Mesodermal cell (in vitro differentiated cells): ENCODE measurements at regions not wholly inside any gene's neighbourhood (a gene's known extent, or its start where the extent isn't known, plus 50 kb on each side); places are given as distances from the start of the nearest gene placed in this dataset.
"Not testable (repeated sequence)": the region's sequence is repeated elsewhere in the genome, so short reads cannot be mapped to it uniquely, and the experiment has no call there.

Experiments used
- H3K27ac ChIP-seq: 2 replicates; pipeline ENCODE4 v1.7.0; 2013; ENCODE audit warnings: mild to moderate bottlenecking, low read depth, low read length, moderate library complexity; ENCODE audit not compliant: severe bottlenecking
- H3K36me3 ChIP-seq: 2 replicates; pipeline ENCODE4 v1.7.1; 2013; ENCODE audit warnings: mild to moderate bottlenecking, low read length, moderate library complexity; ENCODE audit not compliant: control insufficient read depth, insufficient read depth
- H3K4me1 ChIP-seq: one replicate; pipeline ENCODE4 v1.7.1; 2013; ENCODE audit warnings: mild to moderate bottlenecking, low read length; ENCODE audit not compliant: insufficient read depth, control insufficient read depth, poor library complexity, severe bottlenecking
- H3K4me3 ChIP-seq: 2 replicates; pipeline ENCODE4 v1.7.0; 2013; ENCODE audit warnings: low read length, control low read depth, mild to moderate bottlenecking; ENCODE audit not compliant: insufficient read depth, poor library complexity, severe bottlenecking; ENCODE audit errors: extremely low read depth
- H3K9me3 ChIP-seq: 2 replicates; pipeline ENCODE4 v1.7.1; 2013; ENCODE audit warnings: mild to moderate bottlenecking, low read length, moderate library complexity; ENCODE audit not compliant: control insufficient read depth
- whole genome bisulfite sequencing, 2 experiments: methylation state at CpG; one replicate each; pipeline ENCODE4 v1.1.5; 2013; ENCODE audit warnings: missing lambda C conversion rate in 2 of 2; ENCODE audit not compliant: insufficient coverage in 2 of 2; 5-methylcytosine and 5-hydroxymethylcytosine counted together

DNA sequence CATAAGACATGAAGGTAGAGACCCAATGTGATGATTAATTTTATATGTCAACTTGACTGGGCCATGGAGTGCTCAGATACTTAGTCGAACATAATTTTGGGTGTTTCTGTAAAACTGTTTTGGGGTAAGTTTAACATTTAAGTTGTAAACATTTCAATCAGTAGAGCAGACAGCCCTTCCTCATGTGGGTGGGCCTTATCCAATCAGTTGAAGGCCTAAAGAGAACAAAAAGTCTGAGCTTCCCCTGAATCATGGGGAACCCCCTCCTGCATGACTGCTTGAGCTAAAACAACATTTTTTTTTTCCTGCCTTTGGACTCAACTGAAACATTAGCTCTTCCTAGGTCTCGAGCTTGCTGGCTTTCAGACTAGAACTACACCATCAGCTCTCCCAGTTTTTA is 327.3 kb upstream of the SOX9 start:
- 76 to 92% methylated on average over 2 of the region's 2 CpGs for WGBS, 2 experiments
- Histone ChIP-seq H3K27ac (no peak overlapping the region), H3K36me3 (no peaks in the 10 kb centered on the region), H3K4me1 (peaks cover 4% of the 10 kb centered on the region), H3K4me3 (no peak overlapping the region), H3K9me3 (no peaks in the 10 kb centered on the region)

DNA sequence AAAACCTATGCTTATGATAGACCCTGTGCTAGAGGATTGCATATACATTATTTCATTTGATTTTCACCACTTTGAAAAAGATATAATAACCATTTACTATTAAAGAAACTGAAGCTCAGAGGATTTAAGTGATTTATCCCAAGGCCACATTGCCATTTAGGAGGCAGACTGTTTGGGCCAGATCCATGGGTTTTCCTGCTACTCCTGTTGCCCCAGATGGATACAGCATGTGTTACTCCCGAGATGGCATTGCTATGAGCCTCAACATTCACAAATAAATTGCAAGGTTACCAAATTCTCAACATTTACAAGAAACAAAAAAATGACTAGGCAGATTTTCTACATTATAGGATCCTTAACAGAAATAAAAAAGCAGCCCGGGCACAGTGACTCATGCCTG is 322.1 kb upstream of the SOX9 start:
- Histone ChIP-seq H3K27ac (no peak overlapping the region), H3K4me1 (no peaks in the 10 kb centered on the region), H3K9me3 (no peaks in the 10 kb centered on the region), H3K36me3 (no peaks in the 10 kb centered on the region), H3K4me3 (no peak overlapping the region)
- WGBS, 2 experiments: 86 to 89% methylated on average over 1 of the region's 2 CpGs

DNA sequence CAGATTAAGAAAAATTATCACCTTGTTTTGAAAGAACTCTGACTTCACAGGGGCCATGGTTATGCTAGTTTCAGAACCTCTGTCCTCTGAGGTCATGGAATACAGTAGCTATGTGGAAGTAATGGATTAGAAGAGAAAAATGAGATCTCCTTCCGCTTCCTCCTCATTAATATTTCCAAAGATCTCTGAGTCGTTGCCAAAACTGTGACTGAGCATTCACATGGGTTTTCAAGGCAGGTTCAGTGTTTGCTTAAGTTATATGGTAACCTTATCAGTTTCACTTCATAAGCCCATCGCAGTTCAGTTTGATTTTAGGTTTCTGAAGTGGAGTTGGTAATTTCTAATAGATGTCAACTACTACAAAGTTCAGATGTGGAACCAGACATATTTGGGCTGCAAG is 321.2 kb upstream of the SOX9 start:
- H3K36me3 ChIP-seq: no peaks in the 10 kb centered on the region
- H3K4me1 ChIP-seq: no peaks in the 10 kb centered on the region
- no peak overlapping the region for H3K4me3 ChIP-seq
- no peak overlapping the region for H3K27ac ChIP-seq
- no CpG with 5 or more reads among the region's 3 CpGs for WGBS, 2 experiments
- H3K9me3 ChIP-seq: no peaks in the 10 kb centered on the region

DNA sequence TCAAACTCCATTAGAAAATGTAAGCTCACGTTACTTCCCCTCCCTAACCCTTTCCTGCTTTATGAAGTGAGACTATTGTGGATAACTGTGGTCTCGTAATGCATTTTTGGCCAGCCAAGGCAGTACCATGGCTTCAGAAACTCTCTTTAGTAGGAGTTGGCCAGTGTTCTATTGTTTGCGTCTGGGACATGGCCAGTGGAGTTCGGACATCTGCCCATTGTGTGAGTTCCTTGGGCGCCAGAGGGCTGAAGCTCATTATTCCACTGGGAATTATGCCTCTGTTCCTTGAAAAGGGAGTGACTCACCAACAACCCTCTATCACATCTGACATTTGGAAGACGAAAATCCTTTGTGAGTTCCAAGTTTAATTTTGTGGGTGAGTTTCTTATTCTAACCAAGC is 319.5 kb upstream of the SOX9 start:
- no peaks in the 10 kb centered on the region for H3K4me1 ChIP-seq
- WGBS, 2 experiments: 93 to 100% methylated on average over 4 of the region's 6 CpGs
- H3K9me3 ChIP-seq: no peaks in the 10 kb centered on the region
- H3K4me3 ChIP-seq: no peak overlapping the region
- no peak overlapping the region for H3K27ac ChIP-seq
- H3K36me3 ChIP-seq: no peaks in the 10 kb centered on the region

DNA sequence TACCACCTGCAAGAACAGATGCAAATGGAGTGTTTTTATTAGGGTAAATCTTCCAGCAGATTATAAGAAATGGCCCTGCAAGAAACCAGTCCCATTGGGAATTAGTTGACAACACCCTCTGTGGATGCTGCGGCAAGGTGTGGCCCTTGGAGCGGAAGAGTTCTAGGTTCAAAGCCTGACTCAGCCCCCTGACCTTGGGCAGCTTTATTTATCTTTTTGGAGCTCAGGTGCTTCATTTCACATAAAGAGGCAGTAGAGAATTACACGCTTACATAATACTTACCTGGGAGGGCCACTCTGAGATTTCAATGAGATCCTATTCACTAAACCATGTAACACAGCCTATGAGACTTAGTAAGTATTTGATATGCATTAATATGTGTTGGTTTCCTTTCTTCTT is 318.2 kb upstream of the SOX9 start:
- Histone ChIP-seq H3K36me3 (no peaks in the 10 kb centered on the region), H3K9me3 (no peaks in the 10 kb centered on the region), H3K4me3 (no peak overlapping the region), H3K27ac (no peak overlapping the region), H3K4me1 (no peaks in the 10 kb centered on the region)
- 100% methylated on average over 2 of the region's 3 CpGs for WGBS, 2 experiments

DNA sequence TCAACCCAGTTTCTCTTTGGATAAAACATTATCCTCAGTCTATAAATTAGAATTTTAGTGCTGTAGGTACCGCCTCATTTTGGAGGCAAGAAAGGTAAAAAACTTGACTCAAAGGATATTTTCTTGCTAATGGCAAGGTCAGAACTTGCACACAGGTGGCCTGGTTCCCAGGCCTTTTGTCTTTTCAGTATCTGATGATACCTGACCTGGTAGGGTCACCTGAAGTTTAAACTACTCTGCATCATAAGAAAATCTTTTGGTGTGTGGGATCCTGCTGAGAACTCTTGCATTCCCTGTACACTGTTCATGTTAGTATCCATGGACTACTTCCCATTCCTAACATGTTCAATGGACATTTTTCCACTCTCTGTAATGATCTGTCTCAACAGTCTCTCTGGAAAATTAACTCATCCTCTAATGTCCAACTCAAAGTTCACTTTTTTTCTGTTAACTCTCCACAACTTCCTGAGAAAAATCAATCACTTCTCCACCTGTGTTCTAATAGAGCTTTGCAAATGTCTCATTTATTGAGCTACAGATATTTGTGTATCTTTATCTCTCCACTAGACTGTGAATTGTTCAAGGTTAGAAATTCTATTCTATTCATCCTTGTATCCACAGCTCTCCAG is 317.1 kb upstream of the SOX9 start:
- Histone ChIP-seq H3K9me3 (no peaks in the 10 kb centered on the region), H3K4me3 (no peak overlapping the region), H3K27ac (no peak overlapping the region), H3K36me3 (no peaks in the 10 kb centered on the region), H3K4me1 (no peaks in the 10 kb centered on the region)
- WGBS, 2 experiments: 60% methylated on average over 1 of the region's 1 CpG; no CpG with 5 or more reads in 1 of the 2 experiments

DNA sequence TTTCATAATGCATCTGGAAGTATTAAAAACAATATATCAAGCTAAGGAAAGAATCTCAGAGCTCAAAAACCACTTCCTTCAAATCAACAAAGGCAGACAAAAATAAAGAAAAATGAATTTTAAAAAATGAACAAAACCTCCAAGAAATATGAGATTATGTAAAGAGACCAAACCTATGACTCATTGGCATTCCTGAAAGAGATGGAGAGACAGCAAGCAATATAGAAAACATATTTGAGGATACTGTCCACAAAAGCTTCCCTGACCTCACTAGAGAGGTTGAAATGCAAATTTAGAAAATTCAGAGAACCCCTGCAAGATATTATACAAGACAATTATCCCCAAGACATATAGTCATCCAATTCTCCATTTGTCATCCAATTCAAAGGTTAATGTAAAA is 311.3 kb upstream of the SOX9 start:
- no peak overlapping the region for H3K27ac ChIP-seq
- H3K9me3 ChIP-seq: no peaks in the 10 kb centered on the region
- no peaks in the 10 kb centered on the region for H3K4me1 ChIP-seq
- H3K36me3 ChIP-seq: no peaks in the 10 kb centered on the region
- no peak overlapping the region for H3K4me3 ChIP-seq

DNA sequence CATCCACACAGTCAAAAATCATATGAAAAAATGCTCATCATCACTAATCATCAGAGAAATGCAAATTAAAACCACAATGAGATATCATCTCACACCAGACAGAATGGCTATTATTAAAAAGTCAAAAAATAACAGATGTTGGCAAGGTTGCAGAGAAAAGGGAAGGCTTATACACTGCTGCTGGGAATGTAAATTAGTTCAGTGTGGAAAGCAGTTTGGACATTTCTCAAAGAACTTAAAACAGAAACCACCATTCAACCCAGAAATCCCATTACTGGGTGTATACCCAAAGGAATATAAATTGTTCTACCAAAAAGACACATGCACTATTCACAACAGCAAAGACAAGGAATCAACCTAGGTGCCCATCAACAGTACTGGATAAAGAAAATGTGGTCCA is 307.0 kb upstream of the SOX9 start:
- not testable (repeated sequence) for H3K27ac ChIP-seq, H3K36me3 ChIP-seq, H3K4me3 ChIP-seq, H3K9me3 ChIP-seq, H3K4me1 ChIP-seq

DNA sequence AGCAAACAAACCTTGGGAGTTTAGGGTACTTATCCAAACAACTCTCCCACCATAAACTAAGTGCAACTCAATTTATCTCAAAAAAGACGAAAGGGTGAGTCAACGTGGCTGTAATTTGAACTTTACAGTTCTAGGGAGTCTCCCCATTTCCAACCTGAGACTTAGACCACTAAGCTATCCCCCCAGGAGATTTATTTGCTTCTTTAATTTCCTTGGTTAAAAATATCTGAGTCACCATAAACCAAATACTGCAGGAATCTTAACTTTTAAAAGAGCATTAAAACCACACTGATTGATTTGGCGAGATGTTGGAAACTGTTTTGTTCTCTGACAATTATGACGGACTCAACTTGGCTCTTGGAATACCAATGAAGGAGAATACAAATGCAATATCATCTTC is 299.3 kb upstream of the SOX9 start:
- WGBS, 2 experiments: 93 to 100% methylated on average over 3 of the region's 4 CpGs
- H3K27ac ChIP-seq: no peak overlapping the region
- no peaks in the 10 kb centered on the region for H3K9me3 ChIP-seq
- no peaks in the 10 kb centered on the region for H3K36me3 ChIP-seq
- no peak overlapping the region for H3K4me3 ChIP-seq
- H3K4me1 ChIP-seq: no peaks in the 10 kb centered on the region

DNA sequence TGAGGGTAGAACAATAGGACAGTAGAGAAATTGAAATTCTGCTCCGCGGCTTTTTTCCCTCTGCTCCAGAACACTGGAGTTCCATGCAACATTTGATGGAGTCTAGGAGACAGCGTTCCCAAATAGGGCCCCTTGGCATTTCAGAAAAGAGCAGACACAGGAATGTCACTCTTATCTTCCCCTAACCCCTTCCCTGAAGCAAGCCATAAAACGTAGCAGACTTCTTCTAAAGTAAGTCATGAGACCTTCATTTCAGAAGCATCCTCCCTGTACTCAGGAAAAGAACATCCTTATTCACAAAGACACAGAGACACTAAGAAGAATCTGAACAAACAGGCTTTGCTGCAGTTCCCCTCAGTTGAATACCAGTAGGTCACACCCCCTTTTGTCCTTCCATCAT is 296.1 kb upstream of the SOX9 start:
- Histone ChIP-seq H3K4me3 (no peak overlapping the region), H3K4me1 (no peaks in the 10 kb centered on the region), H3K9me3 (no peaks in the 10 kb centered on the region), H3K36me3 (no peaks in the 10 kb centered on the region), H3K27ac (peak overlapping the region; percentile 24)
- WGBS, 2 experiments: 55 to 84% methylated on average over 2 to 4 of the region's 4 CpGs

DNA sequence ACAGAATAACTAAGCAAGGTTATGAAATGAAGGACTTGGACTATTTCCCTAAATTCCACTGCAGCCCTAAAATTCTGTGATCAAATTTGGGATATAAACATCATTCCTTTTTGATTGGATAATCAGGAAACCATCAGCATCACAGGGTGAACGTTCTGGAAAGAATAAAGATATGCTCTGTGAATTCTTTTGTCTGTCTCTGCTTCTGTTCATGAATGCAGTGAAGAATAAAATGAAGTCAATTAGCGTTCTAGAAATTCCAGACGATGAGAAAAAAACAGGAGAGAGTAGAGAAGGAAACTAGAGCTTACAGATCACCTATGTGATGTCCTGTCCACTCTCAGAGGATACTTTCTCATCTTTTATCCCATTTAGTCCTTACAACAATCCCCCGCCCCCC is 295.1 kb upstream of the SOX9 start:
- H3K36me3 ChIP-seq: no peaks in the 10 kb centered on the region
- no peaks in the 10 kb centered on the region for H3K9me3 ChIP-seq
- H3K4me3 ChIP-seq: no peak overlapping the region
- H3K4me1 ChIP-seq: no peaks in the 10 kb centered on the region
- WGBS, 2 experiments: 88% methylated on average over 3 of the region's 4 CpGs; no CpG with 5 or more reads in 1 of the 2 experiments
- H3K27ac ChIP-seq: no peak overlapping the region
